A549 (cell line): ENCODE measurements at regions not wholly inside any gene's neighbourhood (a gene's known extent, or its start where the extent isn't known, plus 50 kb on each side); places are given as distances from the start of the nearest gene placed in this dataset.

Experiments used
- CBX2 ChIP-seq: fragments of 200-600 bp; sonication (generic); IDR thresholded peaks from 2 replicates; pipeline ENCODE4 v1.6.1; 2016; ENCODE audit warnings: low read depth, mild to moderate bottlenecking, borderline replicate concordance
- HDAC2 ChIP-seq: fragments of 200-600 bp; sonication (generic); IDR thresholded peaks from 2 replicates; pipeline ENCODE4 v1.6.1; 2016
- HOXA7 ChIP-seq: fragments of 250-450 bp; sonication (Bioruptor Pico); IDR thresholded peaks from 2 replicates; pipeline ENCODE4 v1.5.0; 2020; ENCODE audit warnings: mild to moderate bottlenecking, moderate library complexity
- MAFK ChIP-seq: fragments of 450-650 bp; IDR thresholded peaks from 2 replicates; pipeline ENCODE4 v1.6.1; 2014; ENCODE audit not compliant: partially characterized antibody
- POLR2A ChIP-seq: IDR thresholded peaks from 2 replicates; pipeline ENCODE4 v1.6.1; 2012; ENCODE audit warnings: mild to moderate bottlenecking, low read length
- RFX5 ChIP-seq: fragments of 450-650 bp; IDR thresholded peaks from 2 replicates; pipeline ENCODE4 v1.7.1; 2014; ENCODE audit warnings: antibody characterized with exemption, mild to moderate bottlenecking, moderate library complexity
- SREBF2 ChIP-seq: fragments of 450-650 bp; IDR thresholded peaks from 2 replicates; pipeline ENCODE4 v1.6.1; 2014; ENCODE audit warnings: mild to moderate bottlenecking, moderate library complexity
- ZSCAN20 ChIP-seq: fragments of 250-450 bp; sonication (Bioruptor Pico); IDR thresholded peaks from 2 replicates; pipeline ENCODE4 v1.8.0; 2022; ENCODE audit warnings: mild to moderate bottlenecking, moderate library complexity
- TF ChIP-seq, protein P1 (sequence below): fragments of >200 bp; sonication (Bioruptor Twin); formaldehyde crosslinking; IDR thresholded peaks from 3 replicates; pipeline ENCODE4 v1.5.1; 2016
- TF ChIP-seq, protein P2 (sequence below): IDR thresholded peaks from 2 replicates; pipeline ENCODE4 v1.6.1; 2012
- TF ChIP-seq, protein P3 (sequence below): fragments of 200-600 bp; sonication (generic); IDR thresholded peaks from 2 replicates; pipeline ENCODE4 v1.6.1; 2016; ENCODE audit warnings: antibody characterized with exemption, mild to moderate bottlenecking, moderate library complexity

DNA sequence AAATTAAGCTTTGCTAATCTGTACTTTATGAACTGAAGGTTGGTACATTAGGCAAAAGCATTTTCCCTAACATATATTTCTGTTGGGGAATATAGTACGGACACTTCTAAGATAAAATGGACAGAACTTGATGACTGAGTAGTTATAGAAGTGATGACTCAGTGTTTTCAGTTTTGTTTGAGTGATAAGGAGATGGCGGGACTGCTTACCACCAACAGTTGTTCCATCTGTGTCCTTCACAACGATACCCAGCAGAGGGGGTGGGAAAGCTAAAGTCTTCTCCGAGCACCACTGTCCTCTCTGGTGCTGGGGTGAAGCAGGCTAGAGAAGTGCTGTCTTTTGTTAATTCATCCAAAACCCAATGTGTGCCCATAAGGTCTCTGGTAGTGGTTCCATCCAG lies 195.8 kb downstream of the CD47 start:
- TF ChIP-seq, protein P1, sequence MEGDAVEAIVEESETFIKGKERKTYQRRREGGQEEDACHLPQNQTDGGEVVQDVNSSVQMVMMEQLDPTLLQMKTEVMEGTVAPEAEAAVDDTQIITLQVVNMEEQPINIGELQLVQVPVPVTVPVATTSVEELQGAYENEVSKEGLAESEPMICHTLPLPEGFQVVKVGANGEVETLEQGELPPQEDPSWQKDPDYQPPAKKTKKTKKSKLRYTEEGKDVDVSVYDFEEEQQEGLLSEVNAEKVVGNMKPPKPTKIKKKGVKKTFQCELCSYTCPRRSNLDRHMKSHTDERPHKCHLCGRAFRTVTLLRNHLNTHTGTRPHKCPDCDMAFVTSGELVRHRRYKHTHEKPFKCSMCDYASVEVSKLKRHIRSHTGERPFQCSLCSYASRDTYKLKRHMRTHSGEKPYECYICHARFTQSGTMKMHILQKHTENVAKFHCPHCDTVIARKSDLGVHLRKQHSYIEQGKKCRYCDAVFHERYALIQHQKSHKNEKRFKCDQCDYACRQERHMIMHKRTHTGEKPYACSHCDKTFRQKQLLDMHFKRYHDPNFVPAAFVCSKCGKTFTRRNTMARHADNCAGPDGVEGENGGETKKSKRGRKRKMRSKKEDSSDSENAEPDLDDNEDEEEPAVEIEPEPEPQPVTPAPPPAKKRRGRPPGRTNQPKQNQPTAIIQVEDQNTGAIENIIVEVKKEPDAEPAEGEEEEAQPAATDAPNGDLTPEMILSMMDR, result no peak
- TF ChIP-seq, protein P2, sequence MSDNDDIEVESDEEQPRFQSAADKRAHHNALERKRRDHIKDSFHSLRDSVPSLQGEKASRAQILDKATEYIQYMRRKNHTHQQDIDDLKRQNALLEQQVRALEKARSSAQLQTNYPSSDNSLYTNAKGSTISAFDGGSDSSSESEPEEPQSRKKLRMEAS, result no peak
- peak; percentile 91 for TF ChIP-seq MAFK
- TF ChIP-seq POLR2A, result no peak
- no peak for TF ChIP-seq ZSCAN20 (CRISPR knock-in tag)
- no peak for TF ChIP-seq SREBF2
- no peak for TF ChIP-seq RFX5
- TF ChIP-seq, protein P3, sequence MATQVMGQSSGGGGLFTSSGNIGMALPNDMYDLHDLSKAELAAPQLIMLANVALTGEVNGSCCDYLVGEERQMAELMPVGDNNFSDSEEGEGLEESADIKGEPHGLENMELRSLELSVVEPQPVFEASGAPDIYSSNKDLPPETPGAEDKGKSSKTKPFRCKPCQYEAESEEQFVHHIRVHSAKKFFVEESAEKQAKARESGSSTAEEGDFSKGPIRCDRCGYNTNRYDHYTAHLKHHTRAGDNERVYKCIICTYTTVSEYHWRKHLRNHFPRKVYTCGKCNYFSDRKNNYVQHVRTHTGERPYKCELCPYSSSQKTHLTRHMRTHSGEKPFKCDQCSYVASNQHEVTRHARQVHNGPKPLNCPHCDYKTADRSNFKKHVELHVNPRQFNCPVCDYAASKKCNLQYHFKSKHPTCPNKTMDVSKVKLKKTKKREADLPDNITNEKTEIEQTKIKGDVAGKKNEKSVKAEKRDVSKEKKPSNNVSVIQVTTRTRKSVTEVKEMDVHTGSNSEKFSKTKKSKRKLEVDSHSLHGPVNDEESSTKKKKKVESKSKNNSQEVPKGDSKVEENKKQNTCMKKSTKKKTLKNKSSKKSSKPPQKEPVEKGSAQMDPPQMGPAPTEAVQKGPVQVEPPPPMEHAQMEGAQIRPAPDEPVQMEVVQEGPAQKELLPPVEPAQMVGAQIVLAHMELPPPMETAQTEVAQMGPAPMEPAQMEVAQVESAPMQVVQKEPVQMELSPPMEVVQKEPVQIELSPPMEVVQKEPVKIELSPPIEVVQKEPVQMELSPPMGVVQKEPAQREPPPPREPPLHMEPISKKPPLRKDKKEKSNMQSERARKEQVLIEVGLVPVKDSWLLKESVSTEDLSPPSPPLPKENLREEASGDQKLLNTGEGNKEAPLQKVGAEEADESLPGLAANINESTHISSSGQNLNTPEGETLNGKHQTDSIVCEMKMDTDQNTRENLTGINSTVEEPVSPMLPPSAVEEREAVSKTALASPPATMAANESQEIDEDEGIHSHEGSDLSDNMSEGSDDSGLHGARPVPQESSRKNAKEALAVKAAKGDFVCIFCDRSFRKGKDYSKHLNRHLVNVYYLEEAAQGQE, result no peak
- no peak for TF ChIP-seq CBX2
- TF ChIP-seq HDAC2, result no peak
- no peak for TF ChIP-seq HOXA7 (CRISPR knock-in tag)
